Aorta (tissue), 5 donors: ENCODE measurements at regions not wholly inside any gene's neighbourhood (a gene's known extent, or its start where the extent isn't known, plus 50 kb on each side); places are given as distances from the start of the nearest gene placed in this dataset.
A peak's percentile ranks its signal among the peaks of the same experiment; 100 is the strongest.
"Not testable (repeated sequence)": the region's sequence is repeated elsewhere in the genome, so short reads cannot be mapped to it uniquely, and the experiment has no call there.

Experiments
- ATAC-seq: fragments of 200-7000 bp; cut with Tn5 transposase; one replicate; pipeline ENCODE4 v1.9.1; 2022; ENCODE audit warnings: moderate library complexity; ENCODE audit not compliant: low FRiP score
- DNase-seq, 2 donors: peaks; one replicate each; pipeline ENCODE4 v3.0.0-alpha.2; 2020
- H3K27ac ChIP-seq, 2 donors: one replicate each; pipeline ENCODE4 v1.5.1; 2013; ENCODE audit warnings: low read length in 2 of 2, mild to moderate bottlenecking in 2 of 2, moderate library complexity in 2 of 2, control low read depth in 1 of 2, inconsistent platforms in 1 of 2, low read depth in 1 of 2
- H3K27me3 ChIP-seq, 2 donors: one replicate each; pipeline ENCODE4 v1.6.1; 2013; ENCODE audit warnings: control low read depth in 1 of 2, low read length in 1 of 2, mild to moderate bottlenecking in 1 of 2, moderate library complexity in 1 of 2; ENCODE audit not compliant: insufficient read depth in 2 of 2, control insufficient read depth in 1 of 2
- H3K36me3 ChIP-seq, 2 donors: one replicate each; pipeline ENCODE4 v1.6.1; 2013; ENCODE audit warnings: control low read depth in 1 of 2, low read length in 1 of 2, mild to moderate bottlenecking in 1 of 2; ENCODE audit not compliant: insufficient read depth in 2 of 2, control insufficient read depth in 1 of 2
- H3K4me1 ChIP-seq, 2 donors: one replicate each; pipeline ENCODE4 v1.6.1; 2013; ENCODE audit warnings: low read length in 2 of 2, control low read depth in 1 of 2, mild to moderate bottlenecking in 1 of 2, moderate library complexity in 1 of 2; ENCODE audit not compliant: insufficient read depth in 2 of 2, control insufficient read depth in 1 of 2
- H3K4me3 ChIP-seq, 2 donors: one replicate each; pipeline ENCODE4 v1.5.1; 2013; ENCODE audit warnings: low read length in 2 of 2, control low read depth in 1 of 2, mild to moderate bottlenecking in 1 of 2
- H3K9me3 ChIP-seq: one replicate; pipeline ENCODE4 v1.6.1; 2013; ENCODE audit warnings: mild to moderate bottlenecking, low read length; ENCODE audit not compliant: control insufficient read depth
- WGBS, 2 donors: extraction: QIAGEN DNeasy Blood & Tissue Kit; methylation state at CpG; one replicate each; pipeline ENCODE4 v1.1.7; 2013; 5-methylcytosine and 5-hydroxymethylcytosine counted together
- intact Hi-C, 2 donors: fragments of 100-400 bp; cut with DNase I; formaldehyde crosslinking; loops; one replicate each; pipeline versions ENCODE4 v1.14.2 to v1.15.0; 2022
- donor health status: healthy with polysubstance abuse.
- donor health status: Bipolar disorder and iron deficiency.
- donor health status: DM: no; HTN: no; CAD: no.
- donor health status: DM: no; HTN: no; CAD: no.
- donor health status: DM: yes; HTN: yes; CAD: no.

DNA sequence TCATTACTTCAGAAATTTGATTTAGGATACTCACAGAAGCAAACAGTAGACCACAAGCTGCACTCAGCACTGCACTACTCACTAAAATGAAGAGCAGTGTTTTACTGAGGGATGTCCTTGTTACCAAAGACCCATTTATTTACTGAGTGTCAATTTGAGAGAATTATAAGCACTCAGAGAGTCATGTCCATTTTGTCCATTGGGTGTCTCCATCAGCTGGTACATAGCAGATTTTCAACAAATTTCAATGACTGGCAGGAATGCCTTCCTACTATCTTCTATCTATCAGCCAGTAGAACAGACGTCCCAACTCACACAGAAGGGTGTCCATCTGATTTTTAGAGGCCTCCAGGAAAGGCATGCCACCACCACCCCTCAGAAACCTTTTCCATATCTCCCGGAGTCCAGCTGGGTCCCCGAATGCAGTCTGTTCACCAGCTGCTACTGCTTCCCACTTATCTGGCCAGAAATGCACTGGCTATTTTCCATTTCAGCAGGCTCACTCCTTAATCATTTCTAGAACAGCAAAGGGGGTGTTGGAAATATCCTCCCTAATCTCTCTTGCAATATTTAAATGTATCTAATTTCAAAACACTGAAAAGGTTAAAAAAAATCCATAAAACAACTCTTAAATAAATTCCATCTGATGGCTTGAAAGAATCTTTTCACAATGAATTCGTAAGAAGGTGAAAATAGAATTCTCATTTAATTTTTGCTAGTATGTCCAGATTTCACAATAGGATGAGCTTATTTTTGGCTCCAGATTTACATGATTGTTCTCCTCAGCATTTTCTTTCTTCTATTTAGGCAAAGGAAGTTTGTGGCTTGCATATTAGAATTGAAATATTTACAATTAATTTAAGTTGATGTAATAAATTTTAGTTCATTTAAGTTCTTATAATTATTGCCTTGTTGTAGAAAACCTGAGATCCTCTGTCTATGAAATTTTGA, 1164.0 kb upstream of the CELF2 start:
- no peak overlapping the region for H3K4me3 ChIP-seq

DNA sequence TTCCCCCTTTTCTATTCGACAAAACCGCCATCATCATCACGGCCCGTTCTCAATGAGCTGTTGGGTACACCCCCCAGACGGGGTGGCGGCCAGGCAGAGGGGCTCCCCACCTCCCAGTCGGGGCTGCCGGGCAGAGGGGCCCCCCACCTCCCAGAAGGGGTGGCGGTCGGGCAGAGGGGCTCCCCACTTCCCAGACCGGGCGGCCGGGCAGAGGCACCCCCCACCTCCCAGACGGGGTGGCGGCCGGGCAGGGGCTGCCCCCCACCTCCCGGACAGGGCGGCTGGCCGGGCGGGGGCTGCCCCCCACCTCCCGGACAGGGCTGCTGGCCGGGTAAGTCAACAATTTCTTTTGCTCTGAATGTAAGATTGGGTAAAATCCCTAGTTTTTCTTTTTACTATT, 1162.2 kb upstream of the CELF2 start:
- 93 to 94% methylated on average over 22 of the region's 22 CpGs for WGBS, 2 donors
- DNase-seq, H3K27me3 ChIP-seq, H3K9me3 ChIP-seq, intact Hi-C loops, H3K4me3 ChIP-seq, H3K27ac ChIP-seq, H3K4me1 ChIP-seq, ATAC-seq, H3K36me3 ChIP-seq: not testable (repeated sequence)

More for the DNA sequence above, 1164.0 kb upstream of the CELF2 start:
- 27 to 31% methylated on average over 4 of the region's 4 CpGs for WGBS, 2 donors
- Histone ChIP-seq H3K27me3 (no peaks in the 10 kb centered on the region), H3K4me1 (no peaks in the 10 kb centered on the region), H3K9me3 (no peaks in the 10 kb centered on the region), H3K36me3 (no peaks in the 10 kb centered on the region), H3K27ac (no peak overlapping the region)
- ATAC-seq (peak; percentile 60), DNase-seq (no peak)
- intact Hi-C loops = no loop called here

DNA sequence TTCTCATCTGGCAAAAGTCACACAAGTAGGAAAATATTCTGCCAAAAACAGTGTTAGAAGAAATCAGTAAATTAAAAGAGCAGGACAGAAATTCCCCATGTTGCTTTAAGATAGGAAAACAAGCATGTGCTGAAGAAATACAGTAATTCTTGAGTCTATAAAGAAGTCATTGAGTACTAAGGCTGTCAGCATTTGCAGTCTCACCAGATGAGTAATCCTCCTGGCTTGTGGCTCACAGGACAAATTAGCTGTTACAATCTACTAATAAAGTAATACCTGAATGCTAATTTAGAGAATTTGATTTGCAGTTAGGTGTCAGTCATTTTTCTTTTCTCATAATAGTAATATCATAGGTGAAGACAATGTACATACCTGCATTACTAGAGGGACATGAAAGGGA, 1158.9 kb upstream of the CELF2 start:
- Histone ChIP-seq H3K4me3 (no peak overlapping the region), H3K36me3 (no peaks in the 10 kb centered on the region), H3K9me3 (no peaks in the 10 kb centered on the region), H3K4me1 (no peaks in the 10 kb centered on the region), H3K27ac (no peak overlapping the region), H3K27me3 (no peaks in the 10 kb centered on the region)
- DNase-seq = no peak
- ATAC-seq = no peak
- intact Hi-C loops = no loop called here

DNA sequence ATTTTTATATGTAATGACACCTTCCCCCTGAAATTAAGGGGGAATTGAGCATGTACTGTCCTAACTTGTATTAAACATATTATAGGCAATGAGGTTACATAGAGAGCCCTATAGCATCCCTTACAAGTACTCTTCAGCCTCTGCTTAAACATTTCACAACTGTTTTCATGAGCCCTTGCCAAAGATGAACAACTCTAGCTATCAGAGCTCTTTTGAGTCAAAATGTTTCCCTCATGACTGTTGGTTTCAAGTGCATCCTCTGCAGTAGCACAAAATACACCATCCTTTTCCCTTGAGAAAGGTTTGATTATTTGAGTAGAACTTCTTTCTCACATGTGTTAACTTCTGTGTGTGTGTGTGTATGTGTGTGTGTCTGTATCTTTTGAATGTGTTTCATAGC, 1157.6 kb upstream of the CELF2 start:
- Histone ChIP-seq H3K27me3 (no peaks in the 10 kb centered on the region), H3K27ac (no peak overlapping the region), H3K9me3 (no peaks in the 10 kb centered on the region), H3K4me1 (no peaks in the 10 kb centered on the region), H3K4me3 (no peak overlapping the region), H3K36me3 (no peaks in the 10 kb centered on the region)
- ATAC-seq = no peak
- no peak for DNase-seq
- intact Hi-C loops = no loop called here

DNA sequence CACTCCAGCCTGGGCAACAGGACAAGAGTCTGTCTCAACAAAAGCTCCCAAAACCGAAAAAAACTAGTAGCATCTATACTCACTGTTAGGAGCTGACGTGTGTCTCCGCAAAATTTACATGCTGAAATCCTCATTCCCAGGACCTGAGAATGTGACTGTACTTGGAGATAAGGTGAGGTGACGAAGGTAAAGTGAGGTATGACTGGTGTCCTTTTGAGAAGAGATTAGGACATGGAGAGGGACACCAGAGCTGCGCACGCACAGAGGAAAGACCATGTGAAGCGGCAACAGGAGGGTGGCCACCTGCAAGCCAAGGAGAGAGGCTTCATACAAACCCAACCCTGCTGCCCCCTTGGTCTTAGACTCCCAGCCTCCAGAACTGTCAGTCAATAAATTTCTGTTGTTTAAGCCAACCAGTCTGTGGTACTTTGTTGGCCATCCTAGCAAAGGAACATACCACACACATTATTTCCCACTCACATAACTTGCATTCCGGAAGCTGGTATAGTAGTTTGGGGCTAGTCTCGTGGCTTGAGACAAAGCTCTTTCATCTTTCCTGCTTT, 1154.0 kb upstream of the CELF2 start:
- Histone ChIP-seq H3K27me3 (no peaks in the 10 kb centered on the region), H3K4me1 (no peaks in the 10 kb centered on the region), H3K27ac (no peak overlapping the region), H3K9me3 (no peaks in the 10 kb centered on the region), H3K36me3 (no peaks in the 10 kb centered on the region), H3K4me3 (no peak overlapping the region)
- intact Hi-C loops = no loop called here
- ATAC-seq (no peak), DNase-seq (no peak)
- 95% methylated on average over 9 of the region's 9 CpGs for WGBS, 2 donors

DNA sequence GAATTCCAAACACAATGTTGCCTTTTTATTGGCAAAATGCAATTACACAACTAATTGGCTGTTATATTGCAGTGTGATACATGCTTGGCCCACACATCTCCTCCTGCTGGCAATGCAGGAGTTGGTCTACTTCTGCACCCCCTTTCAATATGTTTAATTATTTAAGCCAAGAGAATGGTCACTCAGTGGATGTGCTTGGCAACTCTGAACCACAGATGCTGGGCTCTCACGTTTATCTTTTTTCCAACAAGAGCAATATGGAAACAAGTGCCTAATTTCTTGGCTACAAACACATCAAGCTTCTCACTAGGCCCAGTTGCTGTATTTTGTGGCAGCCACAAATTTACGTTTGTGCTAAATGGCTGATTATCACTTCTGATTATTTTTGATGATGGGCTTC, 1149.2 kb upstream of the CELF2 start:
- DNase-seq = no peak
- ATAC-seq = no peak
- H3K27me3 ChIP-seq = no peaks in the 10 kb centered on the region
- H3K4me3 ChIP-seq = no peak overlapping the region
- H3K27ac ChIP-seq = no peak overlapping the region
- H3K36me3 ChIP-seq = no peaks in the 10 kb centered on the region
- WGBS, 2 donors = 69 to 73% methylated on average over 2 of the region's 2 CpGs
- intact Hi-C loops = no loop called here
- no peaks in the 10 kb centered on the region for H3K9me3 ChIP-seq
- no peaks in the 10 kb centered on the region for H3K4me1 ChIP-seq

DNA sequence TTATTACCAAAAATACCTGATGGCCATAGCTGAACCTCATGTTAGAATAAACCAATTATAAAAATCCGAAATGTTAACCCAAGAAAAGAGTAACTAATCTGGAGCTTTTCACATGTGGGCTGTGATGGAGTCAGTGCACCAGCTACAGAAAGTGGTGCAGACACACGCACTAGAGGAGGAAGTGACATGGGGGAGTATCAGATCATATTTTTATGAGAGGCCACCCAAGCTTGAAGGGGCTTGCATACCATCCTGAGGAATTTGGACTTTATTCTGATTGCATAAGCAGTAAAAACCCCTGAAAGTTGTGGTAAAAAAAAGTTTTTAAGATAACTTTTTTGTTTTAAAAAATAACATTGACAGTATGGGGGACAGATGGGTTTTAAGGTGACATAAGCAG, 1148.5 kb upstream of the CELF2 start:
- Histone ChIP-seq H3K27ac (no peak overlapping the region), H3K4me1 (no peaks in the 10 kb centered on the region), H3K4me3 (no peak overlapping the region), H3K9me3 (no peaks in the 10 kb centered on the region), H3K27me3 (no peaks in the 10 kb centered on the region), H3K36me3 (no peaks in the 10 kb centered on the region)
- ATAC-seq (no peak), DNase-seq (no peak)
- 82 to 87% methylated on average over 2 of the region's 2 CpGs for WGBS, 2 donors
- intact Hi-C loops = no loop called here

DNA sequence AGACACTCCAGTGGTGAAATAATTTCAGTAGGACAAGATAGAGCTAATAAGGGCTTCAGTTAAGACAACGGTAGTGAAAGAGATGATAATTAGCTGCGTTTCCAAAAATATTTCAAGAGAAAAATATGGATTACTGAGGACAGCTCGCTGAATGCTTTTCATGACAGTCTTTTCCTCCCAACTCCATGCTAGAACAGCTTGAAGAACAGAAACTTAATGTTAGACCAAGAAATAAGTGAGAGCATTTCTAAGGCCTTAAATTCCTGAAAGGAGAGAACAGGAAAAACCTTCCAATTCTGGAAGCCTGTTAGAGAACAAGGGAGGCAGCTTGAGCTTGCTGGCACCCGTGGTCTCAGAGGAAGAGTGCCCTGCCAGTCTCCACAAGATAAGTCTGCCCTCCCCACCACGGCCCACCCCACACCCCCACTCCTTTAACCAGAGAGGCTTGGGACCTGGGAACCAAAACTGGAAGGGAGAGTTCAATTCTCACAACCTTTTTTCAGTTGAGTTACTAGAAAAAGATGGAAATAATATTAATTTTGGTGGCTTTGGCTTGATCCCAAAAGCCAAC, 1148.0 kb upstream of the CELF2 start:
- 19 to 20% methylated on average over 5 of the region's 5 CpGs for WGBS, 2 donors
- intact Hi-C loops = no loop called here

DNA sequence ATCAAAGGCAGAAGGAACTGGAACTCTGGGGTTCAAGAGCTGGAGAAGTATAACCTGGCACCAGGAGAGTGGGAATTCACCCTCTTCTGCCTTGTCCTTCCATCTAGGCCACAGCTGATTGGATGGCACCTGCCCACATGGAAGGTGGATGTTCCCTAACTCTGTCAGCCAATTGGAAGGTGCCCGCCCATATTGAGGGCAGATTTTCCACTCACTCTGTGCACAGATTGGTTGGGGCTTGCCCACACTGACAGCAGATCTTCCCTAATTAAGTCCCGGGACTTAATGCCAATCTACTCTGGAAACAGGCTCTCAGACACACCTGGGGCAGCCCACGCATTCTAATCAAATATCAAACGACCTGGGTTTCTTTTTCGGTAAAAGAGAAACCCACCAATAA, 1142.3 kb upstream of the CELF2 start:
- Histone ChIP-seq H3K27me3 (no peaks in the 10 kb centered on the region), H3K36me3 (no peaks in the 10 kb centered on the region), H3K9me3 (no peaks in the 10 kb centered on the region), H3K4me1 (no peaks in the 10 kb centered on the region), H3K27ac (no peak overlapping the region), H3K4me3 (no peak overlapping the region)
- WGBS, 2 donors = 86 to 94% methylated on average over 5 of the region's 5 CpGs
- intact Hi-C loops = no loop called here
- ATAC-seq = no peak
- no peak for DNase-seq

More for the DNA sequence above, 1148.0 kb upstream of the CELF2 start:
- DNase-seq (no peak), ATAC-seq (no peak)
- no peak overlapping the region for H3K27ac ChIP-seq
- no peaks in the 10 kb centered on the region for H3K4me1 ChIP-seq
- no peaks in the 10 kb centered on the region for H3K9me3 ChIP-seq
- H3K4me3 ChIP-seq = no peak overlapping the region
- H3K27me3 ChIP-seq = no peaks in the 10 kb centered on the region
- no peaks in the 10 kb centered on the region for H3K36me3 ChIP-seq
